ENCODE measurements at regions not wholly inside any gene's neighbourhood (a gene's known extent, or its start where the extent isn't known, plus 50 kb on each side); places are given as distances from the start of the nearest gene placed in this dataset.
A peak's percentile ranks its signal among the peaks of the same experiment; 100 is the strongest.

DNA sequence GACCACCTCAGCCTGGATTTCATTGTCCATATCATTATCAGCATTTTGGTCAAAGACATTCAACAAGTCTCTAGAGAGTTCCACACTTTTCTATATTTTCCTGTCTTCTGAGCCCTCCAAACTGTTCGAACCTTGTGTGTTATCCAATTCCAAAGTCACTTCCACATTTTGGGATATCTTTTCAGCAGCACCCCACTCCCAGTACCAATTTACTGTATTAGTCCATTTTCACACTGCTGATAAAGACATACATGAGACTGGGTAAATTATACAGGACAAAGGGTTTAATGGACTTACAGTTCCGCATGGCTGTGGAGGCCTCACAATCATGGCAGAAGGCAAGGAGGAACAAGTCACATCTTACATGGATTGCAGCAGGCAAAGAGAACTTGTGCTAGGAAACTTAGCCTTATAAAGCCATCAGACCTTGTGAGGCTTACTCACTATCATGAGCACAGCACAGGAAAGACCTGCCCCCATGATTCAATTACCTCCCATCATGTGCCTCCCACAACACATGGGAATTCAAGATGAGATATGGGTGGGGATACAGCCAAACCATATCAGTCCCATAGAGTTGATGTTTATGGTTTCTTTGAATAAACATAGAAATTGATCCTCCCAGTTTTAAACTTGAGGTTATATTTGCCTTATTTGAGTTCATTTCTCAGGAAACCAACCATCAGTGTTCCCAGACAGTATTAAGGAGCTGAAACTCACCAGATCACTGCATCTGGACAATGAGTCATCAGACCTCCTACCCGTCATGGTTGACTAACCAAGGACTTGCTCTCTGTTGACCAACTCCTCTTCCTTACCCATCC, 322.7 kb upstream of the DUSP10 start:
- TF ChIP-seq, protein P1, sequence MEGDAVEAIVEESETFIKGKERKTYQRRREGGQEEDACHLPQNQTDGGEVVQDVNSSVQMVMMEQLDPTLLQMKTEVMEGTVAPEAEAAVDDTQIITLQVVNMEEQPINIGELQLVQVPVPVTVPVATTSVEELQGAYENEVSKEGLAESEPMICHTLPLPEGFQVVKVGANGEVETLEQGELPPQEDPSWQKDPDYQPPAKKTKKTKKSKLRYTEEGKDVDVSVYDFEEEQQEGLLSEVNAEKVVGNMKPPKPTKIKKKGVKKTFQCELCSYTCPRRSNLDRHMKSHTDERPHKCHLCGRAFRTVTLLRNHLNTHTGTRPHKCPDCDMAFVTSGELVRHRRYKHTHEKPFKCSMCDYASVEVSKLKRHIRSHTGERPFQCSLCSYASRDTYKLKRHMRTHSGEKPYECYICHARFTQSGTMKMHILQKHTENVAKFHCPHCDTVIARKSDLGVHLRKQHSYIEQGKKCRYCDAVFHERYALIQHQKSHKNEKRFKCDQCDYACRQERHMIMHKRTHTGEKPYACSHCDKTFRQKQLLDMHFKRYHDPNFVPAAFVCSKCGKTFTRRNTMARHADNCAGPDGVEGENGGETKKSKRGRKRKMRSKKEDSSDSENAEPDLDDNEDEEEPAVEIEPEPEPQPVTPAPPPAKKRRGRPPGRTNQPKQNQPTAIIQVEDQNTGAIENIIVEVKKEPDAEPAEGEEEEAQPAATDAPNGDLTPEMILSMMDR (conservative IDR thresholded peaks at IDR 0.05; ENCODE audit: control insufficient read depth, insufficient read depth, low read depth, low read length), result no peak
- peak; percentile 98 for DNase-seq (ENCODE audit: low read depth)
- no peak overlapping the region for H3K4me3 ChIP-seq (ENCODE audit: control insufficient read depth, low read depth, low read length)

DNA sequence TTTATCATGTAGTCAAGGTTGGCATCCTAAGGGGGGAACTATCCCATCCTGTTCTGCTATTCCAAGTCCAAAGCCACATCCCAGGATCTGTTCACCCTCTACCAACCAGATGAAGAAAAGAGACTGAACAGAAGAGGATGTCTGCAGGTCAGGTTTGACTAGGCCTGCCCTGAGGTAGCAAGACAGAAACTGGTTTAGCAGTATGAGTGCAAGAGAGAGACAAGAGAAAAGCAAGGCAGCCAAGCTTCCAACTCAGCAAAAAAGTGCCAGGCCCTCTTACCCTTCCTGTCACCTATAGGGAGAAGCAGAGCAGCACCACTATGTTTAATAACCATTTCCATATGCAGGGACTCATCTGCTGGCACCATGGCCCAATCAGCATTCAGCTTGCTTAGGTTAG, 320.8 kb upstream of the DUSP10 start:
- no peak overlapping the region for H3K4me3 ChIP-seq (ENCODE audit: control insufficient read depth, low read depth, low read length)
- TF ChIP-seq, protein P1 (conservative IDR thresholded peaks at IDR 0.05; ENCODE audit: control insufficient read depth, insufficient read depth, low read depth, low read length), result no peak
- no peak for DNase-seq (ENCODE audit: low read depth)

DNA sequence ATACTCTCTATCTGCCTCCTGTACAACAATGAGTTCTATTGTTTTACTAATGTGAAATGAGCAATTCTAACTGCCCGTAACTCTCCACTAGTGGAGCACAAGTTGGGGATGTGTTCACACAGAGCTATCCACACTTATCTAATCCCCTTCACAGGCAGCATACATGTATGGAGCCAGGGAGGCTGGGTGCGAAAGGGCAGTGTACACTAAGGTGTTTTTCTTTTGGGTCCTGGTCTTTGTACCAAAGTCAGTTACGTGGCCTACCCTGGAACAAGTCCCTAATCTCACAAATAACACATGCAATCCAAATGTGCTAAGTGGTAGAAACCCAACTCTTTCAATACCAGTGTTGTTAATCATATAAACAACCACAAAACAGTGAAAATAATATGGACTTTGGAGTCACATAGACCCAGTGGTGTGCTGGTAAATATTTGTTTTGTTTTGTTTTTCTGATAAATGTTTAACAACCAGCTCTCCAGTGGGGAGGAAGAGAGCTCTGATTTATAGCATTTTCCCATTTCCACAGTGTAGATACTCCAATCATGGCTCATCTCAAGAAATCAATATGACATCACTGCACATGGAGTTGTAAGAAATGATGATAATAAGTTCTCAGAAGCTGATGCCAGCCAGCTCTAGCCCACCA, 319.9 kb upstream of the DUSP10 start:
- TF ChIP-seq, protein P1 (conservative IDR thresholded peaks at IDR 0.05; ENCODE audit: control insufficient read depth, insufficient read depth, low read depth, low read length), result no peak
- DNase-seq (ENCODE audit: low read depth), result peak; percentile 11
- H3K4me3 ChIP-seq (ENCODE audit: control insufficient read depth, low read depth, low read length), result no peak overlapping the region

DNA sequence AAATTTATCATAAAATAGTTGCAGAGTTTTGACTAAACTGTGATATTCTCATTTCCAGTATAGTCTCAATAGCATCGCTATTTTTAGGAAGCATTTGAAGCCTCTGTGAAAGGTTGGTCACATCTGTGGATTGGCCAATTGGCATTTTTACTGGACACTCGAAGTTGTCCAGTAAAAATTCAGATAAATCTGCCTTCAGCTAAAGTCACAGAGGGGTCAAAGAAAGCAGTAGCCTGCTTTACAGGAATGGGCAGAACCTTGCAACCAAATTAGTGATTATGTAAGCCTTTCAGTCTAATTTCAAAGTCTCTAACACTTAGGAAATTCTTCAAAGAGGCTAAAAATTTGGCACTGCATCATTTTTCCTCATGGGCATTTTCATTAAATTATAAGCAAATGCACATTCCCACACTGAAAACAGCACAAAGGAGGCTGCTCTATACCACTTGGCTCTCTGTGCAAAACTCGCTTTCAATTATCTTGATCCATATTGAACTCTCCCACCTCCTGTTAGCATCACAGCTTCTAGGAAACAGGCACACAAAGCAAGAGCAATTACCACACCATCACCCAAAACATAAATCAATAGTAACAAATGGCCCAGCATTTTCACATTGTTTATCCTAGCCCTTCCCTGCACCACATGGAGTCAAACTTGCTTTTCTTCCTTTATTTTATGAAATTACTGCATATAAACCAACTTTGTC, 318.5 kb upstream of the DUSP10 start:
- DNase-seq (ENCODE audit: low read depth), result no peak
- H3K4me3 ChIP-seq (ENCODE audit: control insufficient read depth, low read depth, low read length), result no peak overlapping the region
- TF ChIP-seq, protein P1 (conservative IDR thresholded peaks at IDR 0.05; ENCODE audit: control insufficient read depth, insufficient read depth, low read depth, low read length), result no peak

DNA sequence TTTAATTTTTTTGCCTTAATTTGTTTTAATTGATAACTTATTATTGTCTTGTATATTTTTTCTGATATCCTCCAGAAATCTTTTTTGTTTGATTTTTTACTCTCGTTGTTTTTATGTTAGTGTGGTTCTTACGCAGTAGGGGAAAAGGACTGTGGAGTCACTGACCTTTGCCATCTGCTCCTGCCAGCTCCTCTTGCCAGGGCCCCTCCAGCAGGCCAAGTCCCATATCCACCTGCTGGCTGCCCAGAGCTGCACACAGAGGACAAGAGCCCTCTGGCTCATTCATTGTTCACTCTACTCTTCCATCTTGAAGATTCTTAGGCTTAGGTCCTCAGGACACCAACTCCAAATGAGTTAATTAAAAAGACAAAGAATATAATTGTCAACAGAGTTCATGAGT, 316.4 kb upstream of the DUSP10 start:
- no peak for DNase-seq (ENCODE audit: low read depth)
- TF ChIP-seq, protein P1 (conservative IDR thresholded peaks at IDR 0.05; ENCODE audit: control insufficient read depth, insufficient read depth, low read depth, low read length), result no peak
- no peak overlapping the region for H3K4me3 ChIP-seq (ENCODE audit: control insufficient read depth, low read depth, low read length)

DNA sequence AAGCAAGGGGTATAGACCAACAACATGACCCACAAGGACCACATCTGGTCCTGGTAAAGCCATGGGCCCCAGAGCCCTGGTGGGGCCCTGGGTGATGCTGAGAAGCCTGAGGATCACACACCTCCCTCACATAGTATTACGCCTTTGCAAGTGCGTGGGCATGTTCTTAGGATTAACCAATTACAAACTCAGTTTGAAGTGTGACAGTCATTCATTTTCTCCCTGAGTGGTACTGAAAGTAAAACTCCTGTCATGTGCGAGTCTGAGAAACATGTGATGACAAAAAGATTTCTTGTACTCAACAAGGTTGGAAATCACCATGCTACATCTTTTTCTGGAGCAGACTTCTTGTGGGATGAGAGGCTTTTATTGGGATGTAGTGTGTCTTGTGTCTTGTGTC, 315.3 kb upstream of the DUSP10 start:
- H3K4me3 ChIP-seq (ENCODE audit: control insufficient read depth, low read depth, low read length), result no peak overlapping the region
- TF ChIP-seq, protein P1 (conservative IDR thresholded peaks at IDR 0.05; ENCODE audit: control insufficient read depth, insufficient read depth, low read depth, low read length), result no peak
- DNase-seq (ENCODE audit: low read depth), result no peak

Measured in fibroblast of mammary gland (primary cell).